ENCODE measurements at regions not wholly inside any gene's neighbourhood (a gene's known extent, or its start where the extent isn't known, plus 50 kb on each side); places are given as distances from the start of the nearest gene placed in this dataset.

- intact Hi-C loops (cut with micrococcal nuclease), result no loop called here
- no peak overlapping the region for H3K9ac ChIP-seq (ENCODE audit: low read length)
- no peaks in the 10 kb centered on the region for H3K36me3 ChIP-seq (replicated peaks in 1 of 2; ENCODE audit: control extremely low read depth in 1 of 2, control insufficient read depth in 1 of 2, extremely low read depth in 1 of 2, insufficient read depth in 2 of 2, low read length in 1 of 2)
- H3K4me1 ChIP-seq (ENCODE audit: control insufficient read depth in 2 of 2, insufficient read depth in 2 of 2, low read length in 2 of 2), result no peaks in the 10 kb centered on the region
- Mint-ChIP-seq H3K4me1 (no peaks in the 10 kb centered on the region), H3K4me3 (no peak overlapping the region), H3K27ac (no peak overlapping the region), H3K9me3 (ENCODE audit: insufficient read depth) (no peaks in the 10 kb centered on the region), H3K27me3 (no peaks in the 10 kb centered on the region)
- ChIA-PET POLR2A (no interaction called here), CTCF (no interaction called here)
- H2AFZ ChIP-seq (ENCODE audit: insufficient read depth, low read depth, low read length, poor library complexity, severe bottlenecking), result no peak overlapping the region
- H4K20me1 ChIP-seq (ENCODE audit: control insufficient read depth, insufficient read depth, low read length, poor library complexity, severe bottlenecking), result no peaks in the 10 kb centered on the region
- no peaks in the 10 kb centered on the region for H3K9me3 ChIP-seq (ENCODE audit: control extremely low read depth in 1 of 3, control insufficient read depth in 2 of 3, insufficient read depth in 1 of 3, low read length in 2 of 3)
- H3K4me2 ChIP-seq (replicated peaks; ENCODE audit: low read depth, low read length, poor library complexity, severe bottlenecking), result no peak overlapping the region
- no peaks in the 10 kb centered on the region for H3K27me3 ChIP-seq (replicated peaks in 1 of 4; ENCODE audit: control extremely low read depth in 1 of 4, control insufficient read depth in 3 of 4, insufficient read depth in 4 of 4, low read length in 3 of 4)
- no peak for ATAC-seq (ENCODE audit: low read depth)
- no peak for TF ChIP-seq EZH2 (IDR thresholded peaks at IDR 0.05; ENCODE audit: borderline replicate concordance, insufficient read depth, low read depth, low read length, poor library complexity, severe bottlenecking)
- WGBS (ENCODE audit: insufficient coverage), result no CpG with 5 or more reads among the region's 3 CpGs
- H3K4me3 ChIP-seq (ENCODE audit: control extremely low read depth in 1 of 5, extremely low read depth in 1 of 5, insufficient read depth in 1 of 5, low read depth in 2 of 5, low read length in 4 of 5), result no peak overlapping the region
- no peak for DNase-seq
- no peak overlapping the region for H3K27ac ChIP-seq (ENCODE audit: low read length in 2 of 2)
- no peaks in the 10 kb centered on the region for H3K79me2 ChIP-seq (ENCODE audit: control insufficient read depth, insufficient read depth, low read length)
These were observed 750.8 kb downstream of the REEP3 start for GRCh38 chr10:64271983-64272382.

DNA sequence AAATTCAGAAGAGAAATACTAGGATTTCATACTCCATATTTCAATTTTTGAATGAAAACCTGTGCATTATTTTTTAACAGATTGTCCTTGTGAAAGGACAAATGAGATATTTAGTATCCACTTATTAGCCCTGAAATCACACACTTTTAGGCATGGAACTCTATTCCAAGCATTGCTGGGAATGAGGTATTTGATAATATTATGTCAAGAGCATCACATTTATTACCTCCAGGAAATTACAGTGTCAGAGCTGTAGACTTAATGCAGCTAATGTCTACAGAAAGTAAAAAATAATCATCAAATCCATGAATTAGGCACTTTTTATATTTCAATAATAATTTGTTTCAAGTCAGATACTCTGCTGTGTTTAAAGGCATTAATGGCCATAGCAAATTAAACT is 753.8 kb downstream of the REEP3 start:
- DNase-seq (no peak), ATAC-seq (ENCODE audit: low read depth) (no peak)
- Histone ChIP-seq H3K4me2 (replicated peaks; ENCODE audit: low read depth, low read length, poor library complexity, severe bottlenecking) (no peak overlapping the region), H3K4me3 (ENCODE audit: control extremely low read depth in 1 of 5, extremely low read depth in 1 of 5, insufficient read depth in 1 of 5, low read depth in 2 of 5, low read length in 4 of 5) (no peak overlapping the region), H3K9ac (ENCODE audit: low read length) (no peak overlapping the region), H2AFZ (ENCODE audit: insufficient read depth, low read depth, low read length, poor library complexity, severe bottlenecking) (no peak overlapping the region), H3K9me3 (ENCODE audit: control extremely low read depth in 1 of 3, control insufficient read depth in 2 of 3, insufficient read depth in 1 of 3, low read length in 2 of 3) (peaks cover 0 to 4% (median 0%) of the 10 kb centered on the region in 3 donors), H3K79me2 (ENCODE audit: control insufficient read depth, insufficient read depth, low read length) (no peaks in the 10 kb centered on the region), H3K27me3 (replicated peaks in 1 of 4; ENCODE audit: control extremely low read depth in 1 of 4, control insufficient read depth in 3 of 4, insufficient read depth in 4 of 4, low read length in 3 of 4) (no peaks in the 10 kb centered on the region), H3K36me3 (replicated peaks in 1 of 2; ENCODE audit: control extremely low read depth in 1 of 2, control insufficient read depth in 1 of 2, extremely low read depth in 1 of 2, insufficient read depth in 2 of 2, low read length in 1 of 2) (no peaks in the 10 kb centered on the region), H3K27ac (ENCODE audit: low read length in 2 of 2) (no peak overlapping the region), H3K4me1 (ENCODE audit: control insufficient read depth in 2 of 2, insufficient read depth in 2 of 2, low read length in 2 of 2) (no peaks in the 10 kb centered on the region), H4K20me1 (ENCODE audit: control insufficient read depth, insufficient read depth, low read length, poor library complexity, severe bottlenecking) (no peaks in the 10 kb centered on the region)
- H3K27me3 Mint-ChIP-seq, result no peaks in the 10 kb centered on the region
- POLR2A ChIA-PET, result no interaction called here
- CTCF ChIA-PET, result no interaction called here
- H3K9me3 Mint-ChIP-seq (ENCODE audit: insufficient read depth), result no peaks in the 10 kb centered on the region
- intact Hi-C loops (cut with micrococcal nuclease), result no loop called here
- H3K4me3 Mint-ChIP-seq, result no peak overlapping the region
- no peak for TF ChIP-seq EZH2 (IDR thresholded peaks at IDR 0.05; ENCODE audit: borderline replicate concordance, insufficient read depth, low read depth, low read length, poor library complexity, severe bottlenecking)
- TF ChIP-seq CTCF (IDR thresholded peaks at IDR 0.05), result no peak
- H3K4me1 Mint-ChIP-seq, result no peaks in the 10 kb centered on the region
- H3K27ac Mint-ChIP-seq, result no peak overlapping the region

Data from B cell (primary cell).